Spleen (tissue), 11 donors: ENCODE measurements at regions not wholly inside any gene's neighbourhood (a gene's known extent, or its start where the extent isn't known, plus 50 kb on each side); places are given as distances from the start of the nearest gene placed in this dataset.

Source experiments
- DNase-seq: peaks from one replicate; pipeline ENCODE4 v3.0.0-alpha.2; 2020
- H3K27ac ChIP-seq, 8 donors: fragments of 200-600 bp; sonication (generic) in 7 of 8; 1 replicate in 4 of 8; 2 replicates in 4 of 8; pipeline versions ENCODE4 v1.5.0 to v1.8.0; 2016 to 2021; ENCODE audit warnings: inconsistent platforms in 4 of 8, mild to moderate bottlenecking in 4 of 8, moderate library complexity in 1 of 8
- H3K27me3 ChIP-seq, 7 donors: fragments of 200-600 bp; sonication (generic) in 6 of 7; replicated peaks in 1 of 7; 1 replicate in 4 of 7; 2 replicates in 3 of 7; pipeline versions ENCODE4 v1.5.0 to v1.8.0; 2016 to 2021; ENCODE audit warnings: inconsistent platforms in 3 of 7, mild to moderate bottlenecking in 1 of 7
- H3K36me3 ChIP-seq, 6 donors: fragments of 200-600 bp; sonication (generic) in 5 of 6; 1 replicate in 4 of 6; 2 replicates in 2 of 6; pipeline versions ENCODE4 v1.5.0 to v1.8.0; 2016 to 2021; ENCODE audit warnings: inconsistent platforms in 2 of 6
- H3K4me1 ChIP-seq, 6 donors: fragments of 200-600 bp; sonication (generic) in 5 of 6; 1 replicate in 3 of 6; 2 replicates in 3 of 6; pipeline versions ENCODE4 v1.5.0 to v1.8.0; 2016 to 2021; ENCODE audit warnings: inconsistent platforms in 3 of 6
- H3K4me3 ChIP-seq, 8 donors: fragments of 200-600 bp; sonication (generic) in 7 of 8; 1 replicate in 4 of 8; 2 replicates in 4 of 8; pipeline versions ENCODE4 v1.5.0 to v1.8.0; 2016 to 2021; ENCODE audit warnings: inconsistent platforms in 4 of 8, mild to moderate bottlenecking in 4 of 8, moderate library complexity in 2 of 8
- H3K9me3 ChIP-seq, 8 donors: fragments of 200-600 bp; sonication (generic) in 7 of 8; 1 replicate in 4 of 8; 2 replicates in 4 of 8; pipeline versions ENCODE4 v1.5.0 to v1.8.0; 2016 to 2021; ENCODE audit warnings: inconsistent platforms in 4 of 8
- CTCF ChIP-seq, 11 experiments: fragments of 200-600 bp in 7 of 11; fragments of 450-650 bp in 4 of 11; sonication (generic) in 4 of 11; IDR thresholded peaks in 8 of 11; conservative IDR thresholded peaks in 3 of 11; 1 replicate in 7 of 11; 2 replicates in 4 of 11; pipeline versions ENCODE4 v1.4.0 to v1.8.0; 2016 to 2021; ENCODE audit warnings: antibody characterized with exemption in 11 of 11, inconsistent platforms in 4 of 11, mild to moderate bottlenecking in 1 of 11
- POLR2A ChIP-seq, 3 donors: fragments of 450-650 bp; IDR thresholded peaks; one replicate each; pipeline ENCODE4 v1.5.1; 2017; ENCODE audit warnings: antibody characterized with exemption in 3 of 3, mild to moderate bottlenecking in 1 of 3
- POLR2AphosphoS5 ChIP-seq, 3 donors: sonication (generic); formaldehyde crosslinking; IDR thresholded peaks; one replicate each; pipeline ENCODE4 v1.5.1; 2017; ENCODE audit warnings: antibody characterized with exemption in 3 of 3
- WGBS, 5 donors: extraction: QIAGEN DNeasy Blood & Tissue Kit in 3 of 5; methylation state at CpG; one replicate each; pipeline versions ENCODE4 v1.1.5 to v1.1.7; 2013 to 2018; 5-methylcytosine and 5-hydroxymethylcytosine counted together
- intact Hi-C: fragments of 100-400 bp; cut with DNase I; formaldehyde crosslinking; loops from one replicate; pipeline ENCODE4 v1.15.0; 2023; ENCODE audit warnings: low total_unique reads
- donor health status: healthy with polysubstance abuse.
- donor health status: DM: no; HTN: no; CAD: no; lungs with moderate emphysema.
- donor health status: DM: no; HTN: no; CAD: no.
- donor health status: Bipolar disorder and iron deficiency.
- donor health status: healthy.
- donor health status: DM: no; HTN: no; CAD: no.
- donor health status: DM: yes; HTN: yes; CAD: no.

DNA sequence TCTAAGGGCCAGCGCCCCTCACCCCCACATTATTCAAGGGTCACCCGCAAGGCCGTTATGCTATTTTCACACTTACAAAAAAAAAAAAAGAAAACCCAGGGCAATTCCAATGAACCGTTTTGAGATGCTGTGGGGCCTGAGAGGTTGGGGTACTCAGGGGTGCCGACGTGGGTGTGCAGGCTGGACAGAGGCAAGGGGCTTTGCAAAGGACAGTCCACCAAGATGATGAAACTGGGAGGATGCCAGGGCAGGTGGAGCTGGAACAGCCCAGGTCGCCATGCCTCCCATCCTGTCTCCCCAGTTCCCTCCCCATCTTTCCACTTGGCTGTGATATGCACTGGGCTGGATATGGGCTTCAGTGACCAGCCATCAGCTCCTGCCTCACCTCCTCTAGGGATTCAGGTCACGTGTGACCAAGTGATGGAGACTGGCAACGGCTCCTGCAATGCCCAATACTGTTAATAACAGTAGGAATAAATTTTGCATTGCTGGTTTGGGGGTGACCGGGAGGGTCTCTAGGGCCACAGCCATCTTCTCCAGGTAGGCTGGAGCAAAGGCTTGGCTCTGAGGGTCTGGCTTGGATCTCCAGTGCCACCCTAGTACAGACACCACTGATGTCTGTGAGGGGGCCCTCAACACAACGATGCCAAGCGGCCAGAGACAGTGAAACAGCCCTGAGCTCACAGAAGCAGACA lies 151.3 kb upstream of the TNRC6C start:
- no peak overlapping the region for H3K4me3 ChIP-seq
- peaks cover 0 to 6% (median 0%) of the 10 kb centered on the region in 6 donors for H3K4me1 ChIP-seq
- intact Hi-C loops: no loop called here
- TF ChIP-seq CTCF (IDR thresholded peaks at IDR 0.05 in 8 of 11, conservative IDR thresholded peaks at IDR 0.05 in 3 of 11): no peak
- TF ChIP-seq POLR2A (IDR thresholded peaks at IDR 0.05): no peak
- TF ChIP-seq POLR2AphosphoS5 (IDR thresholded peaks at IDR 0.05): no peak
- peaks cover 0 to 24% (median 5%) of the 10 kb centered on the region in 7 donors for H3K27me3 ChIP-seq
- DNase-seq: no peak
- 74 to 92% (median 85%) methylated on average over 11 to 12 of the region's 12 CpGs for WGBS, 5 donors
- no peaks in the 10 kb centered on the region for H3K36me3 ChIP-seq
- no peaks in the 10 kb centered on the region for H3K9me3 ChIP-seq
- H3K27ac ChIP-seq: no peak overlapping the region

DNA sequence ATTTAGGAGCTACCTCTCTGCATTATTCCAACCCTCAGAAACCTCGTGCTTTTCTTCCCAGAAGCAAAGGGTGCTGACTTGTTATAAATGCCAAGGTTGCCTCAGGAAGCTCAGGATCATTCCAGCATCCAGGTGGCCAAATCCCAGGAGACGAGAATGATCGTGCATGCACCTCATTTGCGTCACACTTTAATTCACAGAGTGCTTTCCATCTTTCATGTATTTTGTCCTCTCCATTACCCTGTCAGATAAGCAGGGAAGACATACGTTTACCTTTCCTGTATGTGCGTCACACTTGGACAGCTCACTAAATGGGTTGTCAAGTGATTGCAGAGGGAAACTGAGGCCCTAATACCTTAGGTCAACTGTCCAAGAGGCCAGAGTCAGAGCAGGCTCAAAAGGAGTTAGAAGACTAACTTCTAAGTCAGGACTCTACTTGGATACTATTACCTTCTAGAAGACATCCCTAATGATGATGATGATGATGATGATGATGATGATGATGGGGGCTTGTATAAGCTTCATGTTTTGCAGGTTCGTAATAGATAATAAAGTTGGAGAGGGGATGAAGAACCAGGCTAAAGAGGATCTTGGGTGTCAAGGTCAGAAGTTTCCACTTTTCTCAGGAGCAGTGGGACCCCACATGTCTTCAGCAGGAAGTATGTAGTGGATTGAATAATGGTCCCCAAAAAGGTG lies 150.6 kb upstream of the TNRC6C start:
- Histone ChIP-seq H3K27ac (no peak overlapping the region), H3K4me3 (no peak overlapping the region), H3K4me1 (no peaks in the 10 kb centered on the region), H3K27me3 (peaks cover 0 to 17% (median under 1%) of the 10 kb centered on the region in 7 donors), H3K9me3 (no peaks in the 10 kb centered on the region), H3K36me3 (no peaks in the 10 kb centered on the region)
- intact Hi-C loops: no loop called here
- no peak for DNase-seq
- TF ChIP-seq POLR2A (IDR thresholded peaks at IDR 0.05) (no peak), POLR2AphosphoS5 (IDR thresholded peaks at IDR 0.05) (no peak), CTCF (IDR thresholded peaks at IDR 0.05 in 8 of 11, conservative IDR thresholded peaks at IDR 0.05 in 3 of 11) (no peak)
- WGBS, 5 donors: 88 to 94% (median 89%) methylated on average over 7 of the region's 7 CpGs

DNA sequence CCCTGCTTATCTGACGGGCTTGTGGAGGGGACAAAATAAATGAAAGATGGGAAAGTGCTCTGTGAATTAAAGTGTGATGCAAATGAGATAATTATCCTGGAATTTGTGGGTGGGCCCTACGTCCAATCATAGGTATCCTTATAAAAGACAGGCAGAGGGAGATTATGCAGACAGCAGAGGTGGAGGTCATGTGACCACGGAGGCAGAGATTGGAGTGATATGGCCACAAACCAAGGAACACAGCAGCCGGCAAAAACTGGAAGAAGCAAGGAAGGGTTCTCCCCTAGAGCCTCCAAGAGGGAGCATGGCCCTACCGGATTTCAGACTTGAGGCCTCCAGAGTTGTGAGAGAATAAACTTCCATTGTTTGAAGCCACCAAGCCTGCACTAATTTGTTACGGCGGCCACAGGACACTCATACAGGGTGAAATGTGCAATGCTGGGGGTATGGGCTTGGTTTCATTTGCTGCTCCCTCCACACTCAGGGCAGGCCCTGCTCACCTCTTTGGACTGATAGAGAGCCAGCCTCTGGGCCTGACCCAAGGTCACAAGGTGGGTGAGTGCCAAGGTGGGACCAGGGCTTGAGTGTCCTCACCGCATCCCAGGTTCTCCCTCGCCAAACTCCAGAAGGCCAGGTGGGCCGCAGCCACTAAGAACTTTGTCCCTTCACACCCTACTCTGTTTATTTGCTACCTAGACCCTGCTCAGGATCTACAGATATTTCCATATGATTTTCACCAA lies 149.6 kb upstream of the TNRC6C start:
- DNase-seq: peak; percentile 42
- 89 to 93% (median 91%) methylated on average over 10 of the region's 10 CpGs for WGBS, 5 donors

More for the DNA sequence above, 149.6 kb upstream of the TNRC6C start:
- Histone ChIP-seq H3K36me3 (no peaks in the 10 kb centered on the region), H3K27me3 (peaks cover 0 to 10% (median 0%) of the 10 kb centered on the region in 7 donors), H3K27ac (no peak overlapping the region), H3K4me1 (no peaks in the 10 kb centered on the region), H3K4me3 (no peak overlapping the region), H3K9me3 (no peaks in the 10 kb centered on the region)
- intact Hi-C loops: no loop called here
- TF ChIP-seq CTCF (IDR thresholded peaks at IDR 0.05 in 8 of 11, conservative IDR thresholded peaks at IDR 0.05 in 3 of 11) (no peak), POLR2AphosphoS5 (IDR thresholded peaks at IDR 0.05) (no peak), POLR2A (IDR thresholded peaks at IDR 0.05) (no peak)
